H54 (cell line): ENCODE measurements at regions not wholly inside any gene's neighbourhood (a gene's known extent, or its start where the extent isn't known, plus 50 kb on each side); places are given as distances from the start of the nearest gene placed in this dataset.

Experiments used
- DNase-seq: peaks from one replicate; pipeline ENCODE4 v3.0.0; 2011; ENCODE audit warnings: low spot score, mixed read lengths; ENCODE audit not compliant: insufficient read length
- FAIRE-seq: peaks from 3 replicates; lab custom pipeline; 2011; peaks lifted over from hg19 to GRCh38; lab: Jason Lieb, UNC
- POLR2A ChIP-seq: IDR thresholded peaks from 2 replicates; pipeline ENCODE4 v1.6.1; 2011; ENCODE audit warnings: low read depth, mild to moderate bottlenecking, low read length

DNA sequence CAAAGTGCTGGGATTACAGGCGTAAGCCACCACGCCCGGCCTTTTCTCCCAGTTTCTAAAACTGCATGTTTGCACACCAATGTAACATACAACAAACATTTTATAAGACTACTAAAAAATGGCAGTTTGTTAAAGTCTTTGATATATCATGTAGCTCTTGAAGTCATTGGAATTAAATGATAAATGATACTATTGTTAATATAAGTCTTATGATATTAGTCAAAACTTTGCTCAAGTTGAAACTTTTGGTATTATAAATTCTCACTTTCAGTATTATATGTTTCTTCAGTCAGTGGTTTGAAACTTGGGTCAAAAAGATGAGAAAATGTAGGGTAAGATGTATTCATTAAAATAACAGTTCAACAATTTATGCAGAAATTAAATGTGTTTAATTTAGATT lies 117.6 kb upstream of the TBL1XR1 start:
- no peak for TF ChIP-seq POLR2A
- FAIRE-seq (no peak), DNase-seq (no peak)

DNA sequence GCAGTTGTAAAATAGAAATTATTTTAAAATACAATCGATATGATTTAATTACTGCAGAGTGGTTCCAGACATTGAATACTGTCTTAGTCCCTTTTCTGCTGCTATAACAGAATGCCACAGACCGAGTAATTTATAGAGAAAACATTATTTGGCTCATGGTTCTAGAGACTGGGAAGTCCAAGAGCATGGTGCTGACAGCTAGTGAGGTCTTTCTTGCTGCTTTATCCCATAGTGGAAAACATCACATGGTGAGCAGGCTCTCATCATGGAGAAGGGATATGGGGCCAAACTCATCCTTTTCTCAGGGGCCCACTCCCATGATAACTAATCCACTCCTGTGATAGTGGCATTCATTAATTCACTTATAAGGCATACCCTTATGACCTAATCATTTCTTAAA lies 120.0 kb upstream of the TBL1XR1 start:
- DNase-seq = no peak
- FAIRE-seq = no peak
- TF ChIP-seq POLR2A = no peak

- no peak for DNase-seq
- no peak for TF ChIP-seq POLR2A
- no peak for FAIRE-seq
Measured at GRCh38 chr3:177318559-177318958, 121.3 kb upstream of the TBL1XR1 start.

GRCh38 chr3:177320765-177321247 lies 123.5 kb upstream of the TBL1XR1 start:
- peak; percentile 11 for FAIRE-seq
- DNase-seq = no peak
- TF ChIP-seq POLR2A = no peak

DNA sequence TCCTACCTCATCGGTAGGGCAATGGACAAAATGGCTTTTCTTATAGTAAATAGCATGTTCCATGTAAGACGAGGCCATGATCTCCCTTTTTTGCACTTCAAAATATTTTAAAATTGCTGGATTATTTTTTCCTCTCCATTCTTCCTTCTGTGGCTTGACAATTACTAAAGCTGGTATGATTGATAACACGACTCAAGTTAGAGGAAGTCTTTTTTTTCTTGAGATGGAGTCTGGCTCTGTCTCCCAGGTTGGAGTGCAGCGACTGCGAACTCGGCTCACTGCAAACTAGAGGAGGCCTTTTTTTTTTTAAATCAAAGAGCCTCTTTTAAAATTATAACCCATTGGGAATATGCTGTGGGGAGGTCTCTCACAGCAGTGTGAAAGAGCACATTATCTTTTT lies 124.5 kb upstream of the TBL1XR1 start:
- FAIRE-seq = no peak
- no peak for DNase-seq
- no peak for TF ChIP-seq POLR2A

- no peak for TF ChIP-seq POLR2A
- FAIRE-seq (no peak), DNase-seq (no peak)
Measured at GRCh38 chr3:177322881-177323280, 125.6 kb upstream of the TBL1XR1 start.

DNA sequence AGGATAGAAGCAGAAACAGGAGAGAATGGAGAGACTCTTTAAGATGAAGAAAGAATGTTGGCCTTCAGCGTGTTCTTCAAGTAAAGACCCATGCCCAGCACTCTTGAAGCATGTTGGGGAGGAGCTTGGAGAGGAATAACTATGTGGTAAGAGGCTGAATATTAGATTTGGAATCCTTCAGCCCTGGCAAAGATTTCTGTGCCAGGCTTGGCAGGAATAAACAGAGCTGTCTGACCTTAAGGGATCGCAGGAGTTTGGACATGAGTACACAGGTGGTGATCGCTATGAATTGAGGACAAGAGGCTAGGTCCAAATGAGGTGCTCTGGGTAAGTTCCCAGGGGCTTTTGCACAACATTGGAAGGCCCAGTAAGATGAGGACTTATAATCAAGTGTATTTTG lies 132.6 kb upstream of the TBL1XR1 start:
- DNase-seq = no peak
- TF ChIP-seq POLR2A = no peak
- no peak for FAIRE-seq

GRCh38 chr3:177330779-177331178 lies 133.5 kb upstream of the TBL1XR1 start:
- DNase-seq (no peak), FAIRE-seq (no peak)
- no peak for TF ChIP-seq POLR2A

DNA sequence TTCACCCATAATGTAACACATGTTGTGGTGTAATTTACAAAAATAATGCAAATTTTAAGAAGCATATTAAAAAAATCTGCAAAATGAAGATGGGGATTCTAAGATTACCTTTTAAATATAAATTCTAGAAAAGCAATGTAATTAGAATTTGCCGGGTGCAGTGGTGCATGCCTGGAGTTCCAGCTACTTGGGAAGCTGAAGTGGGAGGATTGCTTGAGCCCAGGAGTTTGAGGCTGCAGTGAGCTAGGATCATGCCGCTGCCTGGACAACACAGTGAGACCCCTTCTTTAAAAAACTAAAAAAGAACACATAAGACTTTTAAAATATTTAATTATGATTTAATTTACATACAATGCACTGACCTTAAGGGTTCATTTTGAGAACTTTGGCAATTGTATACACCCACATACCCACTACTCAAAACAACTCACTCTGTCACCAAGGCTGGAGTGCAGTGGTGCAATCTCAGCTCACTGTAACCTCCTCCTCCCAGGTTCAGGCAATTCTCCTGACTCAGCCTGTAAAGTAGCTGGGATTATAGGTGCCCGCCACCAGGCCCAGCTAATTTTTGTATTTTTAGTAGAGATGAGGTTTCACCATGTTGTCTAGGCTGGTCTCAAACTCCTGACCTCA lies 134.0 kb upstream of the TBL1XR1 start:
- no peak for TF ChIP-seq POLR2A
- FAIRE-seq = no peak
- no peak for DNase-seq

DNA sequence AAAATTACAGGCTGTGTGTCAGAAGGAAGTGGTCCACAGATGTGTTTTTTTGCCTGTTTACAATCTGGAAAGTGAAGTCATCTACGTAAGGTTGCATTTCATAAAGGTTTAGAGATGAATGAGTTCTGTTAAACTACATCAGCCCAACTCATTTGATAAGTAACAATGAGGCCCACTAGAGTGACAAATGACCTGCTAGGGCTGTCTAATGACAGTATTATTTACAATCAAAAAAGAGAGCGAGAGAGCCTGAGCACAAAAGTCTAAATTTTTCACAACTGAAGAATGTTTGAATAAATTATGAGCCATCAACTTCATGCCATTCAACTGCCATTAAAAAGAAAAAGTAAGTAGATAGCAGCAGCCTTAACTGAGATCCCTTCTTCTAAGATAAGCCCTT lies 135.7 kb upstream of the TBL1XR1 start:
- no peak for DNase-seq
- FAIRE-seq = no peak
- no peak for TF ChIP-seq POLR2A

DNA sequence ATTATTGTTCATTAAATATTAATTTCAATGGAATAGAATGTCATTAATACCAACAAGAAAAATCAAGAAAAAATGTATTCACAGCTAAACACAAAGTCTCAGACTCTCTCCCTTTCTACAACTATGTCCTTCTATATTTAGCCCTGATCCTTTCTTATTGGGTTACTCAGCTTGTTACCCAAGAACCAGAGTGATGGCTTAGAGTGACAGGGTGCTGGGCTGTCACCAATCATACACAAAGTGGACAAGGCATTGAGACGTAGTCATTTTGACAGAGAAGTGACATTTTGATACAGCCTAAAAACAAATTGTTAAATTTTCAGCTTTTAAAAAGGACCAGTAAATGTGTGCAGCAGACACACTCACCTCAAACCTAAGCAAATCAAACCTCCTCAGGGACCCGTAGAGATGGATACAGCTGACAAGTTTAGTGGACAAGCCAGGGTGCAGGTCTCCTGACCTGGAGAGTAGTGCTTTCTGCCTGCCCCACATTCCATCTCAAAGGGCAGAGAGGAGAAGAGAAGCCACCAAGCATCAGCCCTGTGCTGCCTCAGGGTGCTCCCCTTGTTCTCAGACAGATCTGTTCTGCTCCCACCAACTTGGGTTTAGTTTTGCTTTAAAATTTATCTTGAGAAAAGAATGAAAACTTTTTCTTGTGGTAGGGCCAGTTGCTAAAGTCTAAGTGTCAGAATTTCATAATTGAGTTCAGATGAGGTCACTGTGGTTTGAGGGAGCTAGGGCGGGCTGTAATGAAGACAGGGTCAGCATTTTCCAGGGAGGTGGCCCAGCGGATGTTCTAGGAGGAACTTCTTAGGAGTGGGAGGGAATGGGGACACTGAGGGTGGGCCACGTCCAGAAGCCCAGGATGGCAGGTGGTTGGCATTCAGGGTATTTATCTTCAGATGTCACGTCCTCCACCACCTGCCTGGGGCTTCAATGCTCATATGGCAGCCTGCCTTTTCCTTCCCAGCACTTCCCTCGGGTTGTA lies 136.5 kb upstream of the TBL1XR1 start:
- no peak for TF ChIP-seq POLR2A
- no peak for DNase-seq
- FAIRE-seq = no peak

DNA sequence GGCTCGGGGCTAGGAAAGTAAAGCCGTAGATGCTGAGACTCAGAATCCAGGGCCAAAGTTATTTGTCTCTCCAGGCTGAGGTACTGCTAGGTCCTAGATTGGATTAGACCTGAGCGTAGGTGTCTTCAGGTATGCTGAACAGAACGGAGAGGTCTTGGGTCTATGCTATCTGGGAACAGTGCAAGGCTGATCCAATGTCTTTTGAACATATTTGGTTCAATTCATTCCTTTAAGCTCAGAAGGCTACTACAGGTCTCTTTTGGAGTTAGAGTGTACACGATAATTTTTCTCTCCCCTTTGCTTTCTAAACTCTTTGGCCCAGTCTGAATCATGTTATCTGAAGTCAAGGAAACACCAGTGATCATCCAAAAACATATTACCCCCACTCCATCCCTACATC lies 137.5 kb upstream of the TBL1XR1 start:
- DNase-seq (no peak), FAIRE-seq (no peak)
- TF ChIP-seq POLR2A = no peak

GRCh38 chr3:177335728-177336127 lies 138.4 kb upstream of the TBL1XR1 start:
- no peak for FAIRE-seq
- TF ChIP-seq POLR2A = no peak
- no peak for DNase-seq

GRCh38 chr3:177336873-177337450 lies 139.7 kb upstream of the TBL1XR1 start:
- TF ChIP-seq POLR2A = no peak
- no peak for DNase-seq
- no peak for FAIRE-seq
